Endothelial cell of umbilical vein (primary cell): ENCODE measurements at regions not wholly inside any gene's neighbourhood (a gene's known extent, or its start where the extent isn't known, plus 50 kb on each side); places are given as distances from the start of the nearest gene placed in this dataset.

Experiments used
- BruUV-seq: library from RNA; stranded (reverse); fragments of 400-500 nt; replicated peaks from 2 replicates; lab custom pipeline; 2021; lab: Mats Ljungman, UMichigan
- CTCF ChIA-PET: fragments of 300-600, 350-600 bp; sonication (Branson Sonifier 250); formaldehyde crosslinking; loops from one replicate; lab custom pipeline; 2021; ENCODE audit warnings: antibody characterized with exemption, inconsistent platforms; lab: Charles Lee
- POLR2A ChIA-PET: fragments of 300-600, 350-600 bp; sonication (Branson Sonifier 250); formaldehyde crosslinking; loops from one replicate; lab custom pipeline; 2021; ENCODE audit warnings: antibody characterized with exemption, inconsistent platforms; lab: Charles Lee
- DNase-seq: peaks from one replicate; pipeline ENCODE4 v3.0.0-alpha.2; 2011; ENCODE audit warnings: low read depth, low spot score
- FAIRE-seq: peaks from 2 replicates; lab custom pipeline; 2011; peaks lifted over from hg19 to GRCh38; lab: Jason Lieb, UNC
- H2AFZ ChIP-seq: 2 replicates; pipeline ENCODE4 v1.6.0; 2012; ENCODE audit warnings: low read depth, low read length, control low read depth, inconsistent platforms
- H3K27ac ChIP-seq: 2 replicates; pipeline ENCODE4 v1.5.1; 2011; ENCODE audit warnings: low read depth, mild to moderate bottlenecking, control low read depth, low read length, moderate library complexity; ENCODE audit not compliant: insufficient read depth
- H3K27me3 ChIP-seq, 2 experiments: 2 replicates each; pipeline versions ENCODE4 v1.6.0 to v1.6.1; 2011; ENCODE audit warnings: low read length in 2 of 2, mixed read lengths in 1 of 2; ENCODE audit not compliant: control insufficient read depth in 2 of 2, insufficient read depth in 2 of 2
- H3K36me3 ChIP-seq, 2 experiments: 2 replicates in 1 of 2; 3 replicates in 1 of 2; pipeline ENCODE4 v1.5.1; 2011; ENCODE audit warnings: low read length in 2 of 2, mild to moderate bottlenecking in 1 of 2, moderate library complexity in 1 of 2; ENCODE audit not compliant: control insufficient read depth in 2 of 2, insufficient read depth in 2 of 2; ENCODE audit errors: extremely low read depth in 1 of 2
- H3K4me1 ChIP-seq: 3 replicates; pipeline ENCODE4 v1.5.1; 2011; ENCODE audit warnings: mild to moderate bottlenecking, low read length; ENCODE audit not compliant: control insufficient read depth, insufficient read depth; ENCODE audit errors: extremely low read depth
- H3K4me2 ChIP-seq: 2 replicates; pipeline ENCODE4 v1.6.1; 2011; ENCODE audit warnings: low read length, control low read depth, mixed read lengths; ENCODE audit not compliant: insufficient read depth
- H3K4me3 ChIP-seq, 3 experiments: fragments of 200-600 bp in 1 of 3; sonication (generic), shearing (Covaris generic) in 1 of 3; replicated peaks in 1 of 3; 2 replicates each; pipeline ENCODE4 v1.5.1; 2011 to 2016; ENCODE audit warnings: control low read depth in 3 of 3, low read length in 3 of 3, mild to moderate bottlenecking in 2 of 3, inconsistent platforms in 1 of 3, low read depth in 1 of 3, moderate library complexity in 1 of 3; ENCODE audit not compliant: insufficient read depth in 1 of 3
- H3K79me2 ChIP-seq: 2 replicates; pipeline ENCODE4 v1.6.0; 2012; ENCODE audit warnings: low read length, inconsistent platforms; ENCODE audit not compliant: control insufficient read depth, insufficient read depth
- H3K9ac ChIP-seq: replicated peaks from 2 replicates; pipeline ENCODE3; 2011; ENCODE audit warnings: low read length, control low read depth; ENCODE audit not compliant: insufficient read depth; ENCODE audit errors: extremely low read depth
- H3K9me1 ChIP-seq: replicated peaks from 3 replicates; pipeline ENCODE4 v1.6.0; 2011; ENCODE audit warnings: mild to moderate bottlenecking, low read length; ENCODE audit not compliant: control insufficient read depth, insufficient read depth; ENCODE audit errors: extremely low read depth
- H3K9me3 ChIP-seq: replicated peaks from 2 replicates; pipeline ENCODE4 v1.5.1; 2012; ENCODE audit warnings: low read length, inconsistent platforms; ENCODE audit not compliant: control insufficient read depth, insufficient read depth
- H4K20me1 ChIP-seq: replicated peaks from 2 replicates; pipeline ENCODE3; 2011; ENCODE audit warnings: mild to moderate bottlenecking, low read length; ENCODE audit not compliant: control insufficient read depth, insufficient read depth; ENCODE audit errors: extremely low read depth
- FOS ChIP-seq: IDR thresholded peaks from 2 replicates; pipeline ENCODE4 v1.6.1; 2011; ENCODE audit warnings: mild to moderate bottlenecking, low read length, moderate library complexity, borderline replicate concordance; ENCODE audit not compliant: insufficient read depth
- GATA2 ChIP-seq: IDR thresholded peaks from 2 replicates; pipeline ENCODE4 v1.7.0; 2011; ENCODE audit warnings: low read depth, mild to moderate bottlenecking, moderate library complexity, mixed read lengths, low read length; ENCODE audit not compliant: insufficient read length, insufficient read depth
- JUN ChIP-seq: IDR thresholded peaks from 2 replicates; pipeline ENCODE4 v1.6.1; 2011; ENCODE audit warnings: borderline replicate concordance, low read depth; ENCODE audit not compliant: insufficient read length, insufficient read depth
- MYC ChIP-seq: IDR thresholded peaks from one replicate; pipeline ENCODE4 v1.6.1; 2011; ENCODE audit warnings: mild to moderate bottlenecking, low read depth, low read length
- POLR2A ChIP-seq: IDR thresholded peaks from 2 replicates; pipeline ENCODE4 v1.6.1; 2012; ENCODE audit warnings: low read depth, mild to moderate bottlenecking, control low read depth, low read length
- POLR2AphosphoS5 ChIP-seq: IDR thresholded peaks from 2 replicates; pipeline ENCODE4 v1.6.1; 2012; ENCODE audit warnings: low read depth, mild to moderate bottlenecking, control low read depth, low read length, moderate library complexity; ENCODE audit not compliant: insufficient read depth
- dilution Hi-C: fragments of 300-500 bp; cut with MboI; formaldehyde crosslinking; loops from one replicate; pipeline ENCODE4 v1.15.0; 2019; ENCODE audit warnings: low sequenced_read_pairs; ENCODE audit not compliant: extremely low pct_ligation_motif_present
- intact Hi-C: fragments of 100-400 bp; cut with micrococcal nuclease; formaldehyde crosslinking; loops from one replicate; pipeline ENCODE4 v1.10.0; 2022
- TF ChIP-seq, protein P1 (sequence below): IDR thresholded peaks from 2 replicates; pipeline ENCODE4 v1.6.1; 2011; ENCODE audit not compliant: insufficient read depth, insufficient read length
- TF ChIP-seq, protein P2 (sequence below), 2 donors: IDR thresholded peaks; 1 replicate in 1 of 2; 2 replicates in 1 of 2; pipeline ENCODE4 v1.5.1; 2011; ENCODE audit warnings: low read length in 2 of 2, mild to moderate bottlenecking in 2 of 2, moderate library complexity in 2 of 2, control low read depth in 1 of 2, inconsistent platforms in 1 of 2, low read depth in 1 of 2; ENCODE audit not compliant: insufficient read depth in 1 of 2; ENCODE audit errors: extremely low read depth in 1 of 2

DNA sequence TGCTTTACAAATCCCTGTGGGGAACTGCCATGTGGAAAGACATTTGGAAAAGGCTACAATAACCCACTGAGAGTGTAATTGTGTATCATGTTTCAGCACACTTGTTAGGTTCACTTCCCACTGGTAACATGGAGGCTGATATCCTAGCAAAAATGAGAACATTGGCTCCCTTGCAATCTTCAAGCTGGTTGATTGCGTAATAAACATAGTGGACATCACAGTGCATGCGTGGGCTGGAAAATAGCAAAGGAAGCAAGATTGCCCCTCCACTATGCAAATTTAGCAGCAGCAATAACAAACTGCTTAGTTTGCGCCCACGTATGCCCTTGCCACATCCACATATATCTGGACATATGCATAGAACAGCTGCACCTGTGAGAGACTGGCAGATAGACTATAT lies 410.2 kb downstream of the MEI4 start:
- FAIRE-seq (no peak), DNase-seq (no peak)
- Histone ChIP-seq H4K20me1 (no peaks in the 10 kb centered on the region), H3K9ac (no peak overlapping the region), H3K4me3 (no peak overlapping the region), H3K27ac (no peak overlapping the region), H3K27me3 (no peaks in the 10 kb centered on the region), H3K4me2 (no peak overlapping the region), H3K9me3 (no peaks in the 10 kb centered on the region), H3K9me1 (no peaks in the 10 kb centered on the region), H3K4me1 (no peaks in the 10 kb centered on the region), H2AFZ (no peak overlapping the region), H3K36me3 (no peaks in the 10 kb centered on the region), H3K79me2 (no peaks in the 10 kb centered on the region)
- intact Hi-C loops (no loop called here), dilution Hi-C loops (no loop called here)
- ChIA-PET CTCF (no interaction called here), POLR2A (no interaction called here)
- TF ChIP-seq FOS (no peak), MYC (no peak), GATA2 (no peak), JUN (no peak), POLR2AphosphoS5 (no peak), POLR2A (no peak)
- TF ChIP-seq, protein P1, sequence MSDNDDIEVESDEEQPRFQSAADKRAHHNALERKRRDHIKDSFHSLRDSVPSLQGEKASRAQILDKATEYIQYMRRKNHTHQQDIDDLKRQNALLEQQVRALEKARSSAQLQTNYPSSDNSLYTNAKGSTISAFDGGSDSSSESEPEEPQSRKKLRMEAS, result no peak
- no TSS peak for BruUV-seq

DNA sequence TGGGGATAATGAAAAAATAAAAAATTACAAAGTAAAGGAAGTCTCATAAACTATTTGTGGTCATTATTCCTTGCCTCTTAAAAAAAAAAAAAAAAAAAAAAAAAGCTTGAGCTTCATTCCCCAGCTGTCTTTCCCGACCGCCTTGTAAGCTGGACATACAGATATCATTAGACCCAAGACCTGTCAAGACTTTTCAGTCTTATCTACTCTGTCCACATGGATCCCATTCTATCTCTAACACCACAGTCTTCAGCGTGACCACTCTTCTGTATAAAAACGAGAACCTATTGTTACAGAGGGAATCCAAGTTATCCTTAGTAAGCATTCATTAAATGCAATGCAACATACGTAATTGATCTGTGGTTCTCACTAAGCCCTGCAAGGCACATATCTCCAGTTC lies 423.5 kb downstream of the MEI4 start:
- H3K4me1 ChIP-seq, result no peaks in the 10 kb centered on the region
- H3K4me3 ChIP-seq, result no peak overlapping the region
- no peaks in the 10 kb centered on the region for H4K20me1 ChIP-seq
- H3K36me3 ChIP-seq, result no peaks in the 10 kb centered on the region
- H3K9me3 ChIP-seq, result no peaks in the 10 kb centered on the region
- dilution Hi-C loops, result no loop called here
- no peak overlapping the region for H3K4me2 ChIP-seq
- H3K9me1 ChIP-seq, result no peaks in the 10 kb centered on the region
- TF ChIP-seq MYC, result no peak
- TF ChIP-seq, protein P2, sequence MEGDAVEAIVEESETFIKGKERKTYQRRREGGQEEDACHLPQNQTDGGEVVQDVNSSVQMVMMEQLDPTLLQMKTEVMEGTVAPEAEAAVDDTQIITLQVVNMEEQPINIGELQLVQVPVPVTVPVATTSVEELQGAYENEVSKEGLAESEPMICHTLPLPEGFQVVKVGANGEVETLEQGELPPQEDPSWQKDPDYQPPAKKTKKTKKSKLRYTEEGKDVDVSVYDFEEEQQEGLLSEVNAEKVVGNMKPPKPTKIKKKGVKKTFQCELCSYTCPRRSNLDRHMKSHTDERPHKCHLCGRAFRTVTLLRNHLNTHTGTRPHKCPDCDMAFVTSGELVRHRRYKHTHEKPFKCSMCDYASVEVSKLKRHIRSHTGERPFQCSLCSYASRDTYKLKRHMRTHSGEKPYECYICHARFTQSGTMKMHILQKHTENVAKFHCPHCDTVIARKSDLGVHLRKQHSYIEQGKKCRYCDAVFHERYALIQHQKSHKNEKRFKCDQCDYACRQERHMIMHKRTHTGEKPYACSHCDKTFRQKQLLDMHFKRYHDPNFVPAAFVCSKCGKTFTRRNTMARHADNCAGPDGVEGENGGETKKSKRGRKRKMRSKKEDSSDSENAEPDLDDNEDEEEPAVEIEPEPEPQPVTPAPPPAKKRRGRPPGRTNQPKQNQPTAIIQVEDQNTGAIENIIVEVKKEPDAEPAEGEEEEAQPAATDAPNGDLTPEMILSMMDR (IDR thresholded peaks at IDR 0.05; ENCODE audit: extremely low read depth in 1 of 2, insufficient read depth in 1 of 2, low read depth in 1 of 2, low read length in 2 of 2), result no peak
- no peak for TF ChIP-seq GATA2
- TF ChIP-seq POLR2AphosphoS5, result no peak
- no peak for TF ChIP-seq FOS
- CTCF ChIA-PET, result interaction anchor here (0.6 to 2.1 kb wide), 3 partner anchors 11 to 701 kb away, joined by 3 to 6 read pairs (median 3); no protein-coding TSS in a partner anchor
- intact Hi-C loops, result no loop called here
- H3K27ac ChIP-seq, result no peak overlapping the region
- DNase-seq (no peak), FAIRE-seq (no peak)
- no peak overlapping the region for H3K9ac ChIP-seq
- no peaks in the 10 kb centered on the region for H3K79me2 ChIP-seq
- BruUV-seq, result no TSS peak
- no peaks in the 10 kb centered on the region for H3K27me3 ChIP-seq
- POLR2A ChIA-PET, result interaction anchor here (0.6 kb wide), 1 partner anchor 101 kb away, joined by 3 read pairs; no protein-coding TSS in a partner anchor
- H2AFZ ChIP-seq, result no peak overlapping the region
